Right atrium auricular region (tissue), 2 donors: ENCODE measurements at regions not wholly inside any gene's neighbourhood (a gene's known extent, or its start where the extent isn't known, plus 50 kb on each side); places are given as distances from the start of the nearest gene placed in this dataset.

Experiments used
- DNase-seq: peaks from one replicate; pipeline ENCODE4 v3.0.0-alpha.2; 2019; ENCODE audit warnings: low spot score
- H3K27ac ChIP-seq, 2 donors: fragments of 200-600 bp; sonication (generic); 1 replicate in 1 of 2; 2 replicates in 1 of 2; pipeline ENCODE4 v1.5.1; 2016 to 2019
- H3K27me3 ChIP-seq, 2 donors: fragments of 200-600 bp; sonication (generic); one replicate each; pipeline versions ENCODE4 v1.5.1 to v1.6.0; 2017 to 2019
- H3K36me3 ChIP-seq: fragments of 200-600 bp; sonication (generic); one replicate; pipeline ENCODE4 v1.5.1; 2016
- H3K4me1 ChIP-seq, 2 donors: fragments of 200-600 bp; sonication (generic); one replicate each; pipeline versions ENCODE4 v1.5.1 to v1.6.0; 2017 to 2019
- H3K4me3 ChIP-seq, 2 donors: fragments of 200-600 bp; sonication (generic); 1 replicate in 1 of 2; 2 replicates in 1 of 2; pipeline ENCODE4 v1.5.1; 2017 to 2019; ENCODE audit warnings: mild to moderate bottlenecking in 1 of 2, moderate library complexity in 1 of 2
- H3K9me3 ChIP-seq, 2 donors: fragments of 200-600 bp; sonication (generic); one replicate each; pipeline ENCODE4 v1.5.1; 2019
- TF ChIP-seq, protein P1 (sequence below), 2 donors: fragments of 200-600 bp; sonication (generic); IDR thresholded peaks; one replicate each; pipeline ENCODE4 v1.5.1; 2019; ENCODE audit warnings: antibody characterized with exemption in 2 of 2

DNA sequence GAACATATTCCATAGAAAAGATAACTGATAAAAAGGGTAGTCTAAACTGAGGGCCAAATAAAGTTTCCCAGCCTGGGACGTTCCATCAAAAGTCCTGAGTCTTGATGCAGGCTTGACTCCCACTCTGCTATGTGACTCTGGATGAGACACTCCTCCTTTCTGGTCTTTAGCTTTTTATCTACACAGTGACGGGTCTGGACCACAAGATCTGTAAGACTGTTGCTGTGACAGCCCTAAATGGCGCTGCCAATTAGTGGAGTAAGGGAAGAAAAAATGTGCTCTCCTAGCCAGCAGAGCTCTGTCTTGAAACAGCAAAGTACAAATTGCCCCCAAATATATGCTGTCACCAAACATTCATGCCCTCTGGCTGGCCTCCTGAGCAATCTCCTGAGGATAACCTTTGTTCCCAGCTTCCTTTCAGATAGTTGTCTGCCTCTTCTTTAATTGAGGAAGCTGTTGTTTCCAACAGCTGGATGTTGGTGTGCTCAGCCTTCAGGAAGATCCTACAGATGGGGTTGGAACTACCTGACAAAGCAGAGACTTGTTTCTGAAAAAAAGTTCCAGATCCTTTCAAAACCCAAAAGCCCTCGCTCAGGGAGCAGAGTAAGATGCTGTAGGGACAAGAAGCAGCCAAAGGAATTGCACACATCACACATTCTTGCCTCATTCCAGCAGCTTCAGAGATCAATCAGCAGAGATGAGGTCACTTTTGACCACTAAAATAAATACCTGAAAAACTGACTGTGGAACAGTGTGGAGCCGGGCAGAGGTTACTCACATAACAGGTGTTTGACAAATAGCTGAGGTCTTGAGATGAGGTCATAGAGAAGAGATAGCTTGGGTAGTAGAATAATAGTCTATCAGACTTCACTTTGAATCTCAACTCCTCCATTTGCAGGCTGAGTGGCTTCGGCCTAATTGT, 383.4 kb upstream of the FGF13 start:
- DNase-seq, result no peak
- Histone ChIP-seq H3K36me3 (no peaks in the 10 kb centered on the region), H3K9me3 (no peaks in the 10 kb centered on the region), H3K27ac (no peak overlapping the region), H3K27me3 (no peaks in the 10 kb centered on the region), H3K4me1 (no peaks in the 10 kb centered on the region), H3K4me3 (no peak overlapping the region)
- TF ChIP-seq, protein P1, sequence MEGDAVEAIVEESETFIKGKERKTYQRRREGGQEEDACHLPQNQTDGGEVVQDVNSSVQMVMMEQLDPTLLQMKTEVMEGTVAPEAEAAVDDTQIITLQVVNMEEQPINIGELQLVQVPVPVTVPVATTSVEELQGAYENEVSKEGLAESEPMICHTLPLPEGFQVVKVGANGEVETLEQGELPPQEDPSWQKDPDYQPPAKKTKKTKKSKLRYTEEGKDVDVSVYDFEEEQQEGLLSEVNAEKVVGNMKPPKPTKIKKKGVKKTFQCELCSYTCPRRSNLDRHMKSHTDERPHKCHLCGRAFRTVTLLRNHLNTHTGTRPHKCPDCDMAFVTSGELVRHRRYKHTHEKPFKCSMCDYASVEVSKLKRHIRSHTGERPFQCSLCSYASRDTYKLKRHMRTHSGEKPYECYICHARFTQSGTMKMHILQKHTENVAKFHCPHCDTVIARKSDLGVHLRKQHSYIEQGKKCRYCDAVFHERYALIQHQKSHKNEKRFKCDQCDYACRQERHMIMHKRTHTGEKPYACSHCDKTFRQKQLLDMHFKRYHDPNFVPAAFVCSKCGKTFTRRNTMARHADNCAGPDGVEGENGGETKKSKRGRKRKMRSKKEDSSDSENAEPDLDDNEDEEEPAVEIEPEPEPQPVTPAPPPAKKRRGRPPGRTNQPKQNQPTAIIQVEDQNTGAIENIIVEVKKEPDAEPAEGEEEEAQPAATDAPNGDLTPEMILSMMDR (IDR thresholded peaks at IDR 0.05), result no peak

DNA sequence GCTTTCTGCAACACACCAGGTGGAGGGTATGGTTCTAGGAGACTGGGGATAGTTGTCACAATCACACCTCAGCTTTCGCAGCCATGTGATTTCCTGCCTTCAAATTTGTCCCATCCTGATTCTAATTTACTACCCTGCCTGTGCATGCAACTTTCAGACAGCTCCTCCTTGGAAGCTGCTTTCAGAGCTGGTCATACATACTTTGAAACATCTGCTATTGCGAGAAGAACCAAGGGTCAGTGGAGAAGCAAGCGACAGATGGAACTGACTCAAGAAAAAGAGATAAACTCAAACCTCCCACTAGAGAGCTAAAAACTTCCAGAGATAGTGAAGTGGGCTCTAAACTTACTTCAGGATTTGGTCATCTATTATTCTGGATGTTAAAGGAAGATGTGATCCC, 381.7 kb upstream of the FGF13 start:
- no peak overlapping the region for H3K27ac ChIP-seq
- TF ChIP-seq, protein P1 (IDR thresholded peaks at IDR 0.05), result no peak
- no peaks in the 10 kb centered on the region for H3K36me3 ChIP-seq
- H3K4me1 ChIP-seq, result no peaks in the 10 kb centered on the region
- no peak overlapping the region for H3K4me3 ChIP-seq
- DNase-seq, result no peak
- H3K27me3 ChIP-seq, result no peaks in the 10 kb centered on the region
- H3K9me3 ChIP-seq, result no peaks in the 10 kb centered on the region

DNA sequence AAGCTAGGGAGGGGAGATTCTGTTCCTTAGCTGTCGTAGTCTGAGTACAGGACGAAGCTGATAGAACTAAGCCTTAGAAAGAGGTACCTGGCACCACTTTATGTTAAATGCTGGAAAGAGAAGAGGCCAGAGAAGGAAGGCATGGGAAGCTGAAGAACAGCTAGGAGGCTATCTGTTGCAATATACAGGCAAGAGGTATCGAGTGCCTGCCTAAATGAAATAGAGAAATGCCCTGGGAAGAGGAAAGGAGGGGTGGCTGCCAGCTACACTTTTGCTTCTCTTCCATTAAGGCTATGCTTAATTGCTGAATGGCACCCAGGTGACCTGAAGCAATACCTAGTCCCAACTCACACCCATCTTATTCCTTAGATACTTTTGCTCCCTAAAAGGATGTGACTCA, 380.4 kb upstream of the FGF13 start:
- Histone ChIP-seq H3K27ac (no peak overlapping the region), H3K4me1 (no peaks in the 10 kb centered on the region), H3K27me3 (no peaks in the 10 kb centered on the region), H3K36me3 (no peaks in the 10 kb centered on the region), H3K4me3 (no peak overlapping the region), H3K9me3 (no peaks in the 10 kb centered on the region)
- TF ChIP-seq, protein P1 (IDR thresholded peaks at IDR 0.05), result no peak
- DNase-seq, result no peak

DNA sequence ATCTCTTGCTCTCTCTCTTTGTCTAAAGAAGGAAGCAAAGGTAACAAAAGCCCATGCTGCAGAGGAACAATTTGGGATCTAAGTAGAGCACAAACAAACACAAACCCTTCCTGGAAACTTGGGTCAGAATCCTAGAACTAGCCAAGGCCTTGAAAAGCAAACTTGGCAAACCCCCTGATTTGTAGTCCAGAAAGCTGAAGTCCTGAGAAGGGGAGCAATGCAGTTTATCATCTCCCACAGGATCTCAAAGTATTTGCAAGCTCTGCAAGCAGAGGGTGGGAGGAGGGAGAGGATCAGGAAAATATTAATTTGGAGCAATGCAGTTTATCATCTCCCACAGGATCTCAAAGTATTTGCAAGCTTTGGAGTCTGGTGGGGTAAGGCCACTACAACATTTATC, 379.5 kb upstream of the FGF13 start:
- Histone ChIP-seq H3K27me3 (no peaks in the 10 kb centered on the region), H3K4me1 (no peaks in the 10 kb centered on the region), H3K36me3 (no peaks in the 10 kb centered on the region), H3K9me3 (no peaks in the 10 kb centered on the region), H3K27ac (no peak overlapping the region), H3K4me3 (no peak overlapping the region)
- no peak for DNase-seq
- TF ChIP-seq, protein P1 (IDR thresholded peaks at IDR 0.05), result no peak

DNA sequence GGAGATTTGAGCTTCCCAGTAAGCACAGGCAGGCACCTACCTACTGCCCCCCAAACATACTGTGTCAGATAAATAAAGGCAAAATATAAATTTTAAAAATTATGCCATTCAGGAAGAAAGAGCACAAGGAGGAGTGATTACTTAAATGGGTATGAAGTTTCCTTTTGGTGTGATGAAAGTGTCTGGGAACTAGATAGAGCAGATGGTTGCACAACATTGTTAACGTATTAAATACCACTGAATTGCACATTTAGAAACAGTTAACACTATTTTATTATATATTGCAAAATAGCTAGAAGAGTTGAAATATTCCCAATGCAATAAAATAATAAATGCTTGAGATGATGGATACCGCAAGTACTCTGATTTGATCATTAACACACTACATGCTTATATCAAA, 374.7 kb upstream of the FGF13 start:
- TF ChIP-seq, protein P1 (IDR thresholded peaks at IDR 0.05), result no peak
- no peaks in the 10 kb centered on the region for H3K9me3 ChIP-seq
- H3K4me1 ChIP-seq, result no peaks in the 10 kb centered on the region
- DNase-seq, result no peak
- no peaks in the 10 kb centered on the region for H3K36me3 ChIP-seq
- H3K27me3 ChIP-seq, result no peaks in the 10 kb centered on the region
- no peak overlapping the region for H3K4me3 ChIP-seq
- no peak overlapping the region for H3K27ac ChIP-seq

DNA sequence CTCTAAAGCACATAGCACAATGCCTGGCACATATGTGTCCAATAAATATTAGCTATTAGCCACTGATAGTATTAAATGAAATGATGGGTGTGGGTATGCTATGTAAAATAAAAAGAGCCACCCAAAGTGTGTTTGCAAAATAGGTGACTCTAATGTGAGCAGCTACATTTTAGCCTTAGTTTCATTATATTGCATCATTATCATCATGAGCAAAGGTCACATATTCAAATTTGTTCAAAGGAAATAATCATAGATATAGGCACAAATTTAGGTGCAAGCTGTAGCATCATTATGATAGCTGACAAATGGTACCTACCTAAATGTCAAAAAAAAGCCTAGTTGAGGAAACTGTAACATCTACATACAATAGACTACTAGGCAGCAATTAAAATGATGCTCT, 373.9 kb upstream of the FGF13 start:
- Histone ChIP-seq H3K27ac (no peak overlapping the region), H3K9me3 (no peaks in the 10 kb centered on the region), H3K4me1 (no peaks in the 10 kb centered on the region), H3K27me3 (no peaks in the 10 kb centered on the region), H3K4me3 (no peak overlapping the region), H3K36me3 (no peaks in the 10 kb centered on the region)
- no peak for DNase-seq
- TF ChIP-seq, protein P1 (IDR thresholded peaks at IDR 0.05), result no peak
